Urothelium cell line (cell line): ENCODE measurements at regions not wholly inside any gene's neighbourhood (a gene's known extent, or its start where the extent isn't known, plus 50 kb on each side); places are given as distances from the start of the nearest gene placed in this dataset.
A peak's percentile ranks its signal among the peaks of the same experiment; 100 is the strongest.

Source experiments
- DNase-seq: peaks from one replicate; pipeline ENCODE4 v3.0.0; 2011; ENCODE audit warnings: low spot score, mixed read lengths
- FAIRE-seq: peaks from 2 replicates; lab custom pipeline; 2011; peaks lifted over from hg19 to GRCh38; lab: Jason Lieb, UNC

DNA sequence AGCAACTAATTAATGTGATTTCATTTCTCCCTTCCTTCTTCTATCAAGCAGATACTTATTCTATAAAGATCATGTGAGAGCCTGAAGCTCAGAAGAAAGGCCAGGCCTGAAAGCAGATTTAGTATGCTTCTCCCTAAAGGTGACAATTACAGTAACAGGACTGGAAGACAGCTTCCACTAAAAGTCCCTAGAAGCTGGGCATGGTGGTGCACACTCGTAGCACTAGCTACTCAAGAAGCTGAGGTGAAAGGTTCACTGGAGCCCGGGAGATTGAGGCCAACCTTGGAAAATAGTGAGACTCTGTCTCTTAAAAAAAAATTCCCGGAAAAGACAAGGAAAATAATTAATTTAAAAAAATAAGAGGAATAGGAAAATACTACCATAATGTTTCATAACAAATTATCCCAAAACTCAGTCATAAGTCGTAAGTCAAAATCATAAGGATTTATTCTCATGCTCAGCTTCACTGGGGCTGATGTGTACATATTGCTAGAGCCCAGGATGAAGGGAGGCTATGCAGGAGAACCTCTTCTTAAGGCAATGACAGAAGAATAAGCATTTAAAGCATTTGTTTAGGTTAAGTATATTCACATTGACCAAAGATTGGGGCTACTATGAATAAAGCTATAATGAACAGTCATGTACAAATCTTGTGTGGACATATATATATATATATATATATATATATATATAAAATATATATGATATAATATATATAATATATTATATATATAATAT, 210.8 kb upstream of the SMARCA2 start:
- FAIRE-seq (no peak), DNase-seq (no peak)

DNA sequence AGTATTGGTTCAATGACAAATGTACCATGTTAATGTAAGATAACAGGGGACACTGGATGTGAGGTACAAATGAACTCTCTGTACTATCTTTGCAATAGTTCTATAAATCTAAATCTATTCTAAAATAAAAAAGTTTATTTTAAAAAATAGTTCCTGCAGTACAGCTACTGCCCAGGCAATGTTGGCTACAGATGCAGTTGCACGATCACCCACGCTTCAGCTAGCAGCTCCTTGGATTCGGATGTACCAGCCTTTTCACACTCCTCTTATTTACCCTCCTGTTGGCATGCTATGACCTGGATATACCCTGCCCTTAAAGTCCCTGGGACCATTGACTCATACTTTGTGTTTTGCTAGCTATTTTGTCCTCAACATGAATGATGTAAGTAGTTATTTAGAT, 185.4 kb upstream of the SMARCA2 start:
- DNase-seq: no peak

DNA sequence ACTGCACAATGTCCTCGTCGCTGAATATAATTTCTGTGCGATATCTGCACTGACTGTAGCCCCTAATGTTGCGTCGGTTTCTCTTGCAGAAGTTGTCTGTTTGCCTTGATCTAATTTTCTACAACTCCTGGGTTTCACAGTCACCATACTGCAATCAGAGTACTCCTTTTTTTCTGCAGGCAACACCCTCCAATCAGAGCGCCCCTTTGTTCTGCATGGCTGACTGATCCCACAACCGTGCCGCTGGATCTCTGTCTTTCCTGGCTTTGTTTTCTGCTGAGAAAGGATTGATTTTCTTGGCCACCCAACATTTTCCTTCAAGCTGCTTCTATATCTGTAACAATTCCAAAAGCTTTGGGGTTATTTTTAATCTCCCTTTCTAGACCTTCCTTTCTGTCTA, 182.2 kb upstream of the SMARCA2 start:
- no peak for DNase-seq
- no peak for FAIRE-seq

More for the DNA sequence above, 185.4 kb upstream of the SMARCA2 start:
- FAIRE-seq: no peak

DNA sequence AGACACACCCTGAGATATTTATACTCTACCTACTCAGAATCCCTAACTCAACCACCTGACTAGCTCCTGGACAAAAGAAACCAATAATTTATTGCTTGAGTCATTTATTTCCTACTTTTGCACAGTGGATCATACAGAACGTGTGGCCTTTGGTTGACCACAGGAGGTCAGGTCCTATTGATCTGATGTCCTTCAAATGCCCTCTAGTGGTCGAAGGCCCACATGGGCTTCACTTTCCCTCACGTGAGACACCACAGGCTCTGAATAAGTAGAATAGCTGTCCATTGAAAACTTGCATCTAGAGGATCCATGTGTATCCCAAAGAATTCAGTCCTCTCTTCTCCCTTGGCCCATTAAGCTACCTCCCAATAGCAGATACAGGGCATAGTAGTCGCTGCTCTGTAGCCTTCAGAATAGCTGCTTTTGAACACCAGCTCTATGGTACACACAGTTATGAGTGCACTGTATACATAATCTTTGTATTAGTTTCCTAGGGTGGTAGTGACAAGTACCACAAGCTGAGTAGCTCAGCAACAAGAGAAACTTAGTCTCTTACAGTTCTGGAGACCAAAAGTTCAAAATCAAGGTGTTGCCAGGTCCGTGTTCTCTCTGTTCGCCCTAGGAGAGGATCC, 177.6 kb upstream of the SMARCA2 start:
- FAIRE-seq (no peak), DNase-seq (peak; percentile 42)

DNA sequence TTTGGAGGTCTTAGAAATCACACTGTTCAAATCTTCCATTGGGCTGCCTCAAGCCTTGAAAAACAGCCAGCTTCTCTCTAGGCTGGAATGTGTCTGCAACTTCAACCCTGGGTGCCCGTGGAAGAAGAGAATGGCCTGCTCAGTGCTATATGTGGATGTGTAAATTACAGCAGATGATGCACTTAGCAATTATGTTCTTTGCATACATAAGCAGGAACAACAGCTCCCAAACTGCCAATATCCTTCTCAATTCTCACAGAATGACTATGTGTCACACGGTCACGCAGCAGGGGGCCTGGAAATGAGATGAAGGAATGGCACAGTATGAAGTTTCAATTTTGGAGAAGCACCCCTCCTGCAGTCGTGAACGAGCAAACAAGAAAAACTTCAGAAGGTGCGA, 175.2 kb upstream of the SMARCA2 start:
- FAIRE-seq (no peak), DNase-seq (no peak)

DNA sequence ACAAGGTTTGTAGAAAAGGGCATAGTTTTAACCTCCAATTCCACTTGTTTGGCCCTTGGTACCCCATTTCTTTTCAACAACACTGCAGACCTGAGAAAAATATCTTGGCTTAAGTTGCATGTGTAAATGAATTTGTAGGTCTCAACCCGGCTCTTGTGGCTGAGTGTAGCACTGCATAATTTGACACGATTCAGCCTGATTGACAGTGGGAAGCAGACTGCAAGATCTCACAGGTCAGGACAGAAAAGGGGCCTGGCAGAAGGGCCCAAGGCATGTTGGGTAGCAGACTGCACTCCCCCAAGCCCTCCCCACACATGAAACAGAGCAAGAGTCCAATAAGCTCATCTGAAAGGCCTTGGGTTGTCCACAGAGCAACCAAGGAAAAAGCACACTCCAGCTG, 169.7 kb upstream of the SMARCA2 start:
- FAIRE-seq: no peak
- no peak for DNase-seq

DNA sequence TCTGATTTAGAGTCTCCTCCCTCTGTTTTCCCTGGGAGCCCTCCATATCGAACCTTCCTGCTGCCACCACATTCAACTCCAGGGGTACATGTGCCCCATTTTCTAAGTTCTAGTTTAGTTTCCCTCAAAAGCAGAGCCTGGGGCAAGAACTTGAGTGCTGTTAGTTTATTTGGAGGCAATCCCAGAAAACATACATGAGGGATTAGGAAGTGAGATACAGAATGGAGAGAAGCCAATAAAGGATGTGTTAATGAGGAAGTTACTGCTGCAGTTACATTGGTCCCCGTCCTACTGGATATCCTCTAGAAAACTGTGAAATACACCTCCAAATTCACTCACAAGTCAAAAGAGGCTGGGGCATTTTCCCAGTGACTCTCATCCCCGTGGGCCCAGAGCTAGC, 159.4 kb upstream of the SMARCA2 start:
- FAIRE-seq: no peak
- no peak for DNase-seq

DNA sequence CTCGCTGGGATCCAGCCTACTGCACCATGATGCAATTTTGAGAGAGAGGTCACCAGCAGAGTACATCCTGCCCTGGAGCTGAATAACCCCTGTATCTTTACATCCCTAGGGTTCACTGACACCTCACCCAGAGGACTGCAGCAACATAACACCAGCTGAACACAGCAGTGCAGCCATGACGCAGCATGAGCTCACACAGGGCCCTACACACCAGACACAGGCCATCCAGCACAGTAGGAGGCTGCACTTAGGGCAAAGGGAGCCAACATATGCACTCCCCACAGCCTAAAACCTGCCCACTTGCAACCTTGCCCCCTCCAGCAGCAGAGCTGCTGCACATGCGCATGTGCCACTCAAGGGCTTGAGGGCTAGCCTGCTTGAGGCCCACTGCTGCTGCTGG, 157.3 kb upstream of the SMARCA2 start:
- no peak for FAIRE-seq
- DNase-seq: no peak

DNA sequence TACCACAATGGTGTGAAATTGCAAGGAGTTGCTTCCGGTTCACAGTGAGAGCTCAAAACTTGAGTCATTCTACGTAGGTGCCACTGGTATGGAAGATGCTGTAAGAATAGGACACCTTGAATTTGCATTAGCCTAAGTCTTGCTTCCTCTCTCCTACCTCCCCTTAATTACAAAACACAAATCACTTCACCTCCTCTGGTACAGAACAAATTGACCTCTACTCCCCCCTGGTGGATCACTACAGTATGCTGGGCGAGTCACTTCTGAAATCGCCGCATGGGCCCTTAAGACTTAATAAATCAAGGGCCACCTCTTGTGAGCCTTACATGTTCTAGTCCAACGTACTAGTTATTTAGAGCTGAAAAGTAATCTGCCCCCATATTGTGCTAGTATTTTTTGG, 145.3 kb upstream of the SMARCA2 start:
- no peak for FAIRE-seq
- DNase-seq: peak; percentile 6

DNA sequence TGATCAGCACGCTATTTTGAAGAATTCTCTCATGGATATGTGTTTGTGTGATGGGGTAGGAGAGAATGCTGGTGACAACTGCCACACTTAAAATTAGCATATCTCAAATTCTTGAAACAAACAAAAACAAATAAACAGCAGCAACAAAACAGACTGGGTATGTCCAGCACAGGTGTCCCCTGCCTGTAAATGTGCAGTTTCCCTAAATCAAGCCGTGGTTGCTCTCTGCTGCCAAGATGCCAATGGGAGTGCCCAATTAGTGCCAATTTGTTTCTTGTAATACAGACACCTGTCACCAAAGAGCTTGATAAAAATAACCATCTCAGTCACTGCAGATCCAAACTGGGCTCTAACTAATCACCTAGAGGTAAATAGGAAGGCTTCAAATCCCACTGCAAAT, 144.2 kb upstream of the SMARCA2 start:
- FAIRE-seq (no peak), DNase-seq (no peak)

DNA sequence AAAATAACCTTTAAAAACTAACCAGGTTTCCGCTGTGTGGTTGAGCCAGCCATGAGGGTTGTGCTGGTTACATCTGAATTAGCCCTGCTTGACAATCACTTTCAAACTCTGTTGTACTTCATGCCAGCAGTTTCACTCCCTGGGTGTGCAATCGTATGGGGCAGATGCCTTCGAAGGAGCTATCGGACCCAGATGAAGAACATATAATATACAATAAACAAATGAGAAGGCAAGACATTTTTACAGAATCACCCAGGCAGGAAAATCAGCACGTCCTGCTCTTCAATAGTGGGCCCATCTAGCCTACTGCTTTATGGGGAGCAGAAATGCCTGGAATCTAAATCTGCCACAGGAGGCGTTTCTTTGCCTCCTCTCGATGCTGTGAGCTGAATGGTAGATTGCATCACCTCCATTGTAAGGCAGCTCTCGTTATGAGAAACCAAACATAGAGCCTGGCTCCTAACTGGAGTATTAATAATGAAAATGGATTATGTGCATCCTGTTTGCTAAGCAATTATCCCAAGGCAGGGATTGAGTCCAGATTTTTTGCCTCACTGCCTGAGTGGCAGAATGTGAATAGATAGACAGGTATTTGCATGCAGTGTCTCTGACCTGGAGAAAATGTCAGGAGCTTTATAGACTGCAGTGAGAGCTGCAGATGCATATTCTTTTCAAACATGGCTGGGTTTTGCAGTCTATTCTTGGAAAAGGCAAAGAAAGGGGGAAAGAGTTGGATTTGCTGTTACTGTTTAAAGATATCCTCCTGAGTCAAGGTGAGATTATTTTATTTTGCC, 143.3 kb upstream of the SMARCA2 start:
- peak; percentile 10 for DNase-seq
- FAIRE-seq: no peak

DNA sequence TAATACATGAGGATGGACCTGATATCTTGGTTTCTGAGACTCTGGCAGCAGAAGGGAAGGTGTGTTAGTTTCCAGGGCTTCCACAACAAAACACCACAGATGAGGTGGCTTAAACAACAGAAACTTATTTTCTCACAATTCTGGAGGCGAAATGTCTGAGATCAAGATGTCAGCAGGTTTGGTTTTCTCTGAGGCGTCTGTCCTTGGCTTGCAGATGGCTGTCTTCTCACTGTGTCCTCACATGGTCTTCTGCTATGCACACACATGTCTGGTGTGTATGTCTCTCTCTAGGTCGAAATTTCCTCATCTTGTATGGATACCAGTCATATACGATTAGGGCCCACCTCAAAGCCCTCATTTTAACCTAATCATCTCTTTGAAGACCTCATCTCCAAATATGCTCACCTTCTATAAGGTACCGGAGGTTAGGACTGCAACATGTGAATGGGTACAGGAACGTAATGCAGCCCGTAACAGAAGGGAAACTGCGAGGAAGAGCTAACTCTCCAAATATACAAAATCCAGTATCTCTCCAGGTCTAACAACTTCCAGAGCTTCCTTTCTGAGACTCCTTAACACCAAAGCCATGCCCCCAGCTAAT, 139.8 kb upstream of the SMARCA2 start:
- FAIRE-seq: no peak
- DNase-seq: no peak

DNA sequence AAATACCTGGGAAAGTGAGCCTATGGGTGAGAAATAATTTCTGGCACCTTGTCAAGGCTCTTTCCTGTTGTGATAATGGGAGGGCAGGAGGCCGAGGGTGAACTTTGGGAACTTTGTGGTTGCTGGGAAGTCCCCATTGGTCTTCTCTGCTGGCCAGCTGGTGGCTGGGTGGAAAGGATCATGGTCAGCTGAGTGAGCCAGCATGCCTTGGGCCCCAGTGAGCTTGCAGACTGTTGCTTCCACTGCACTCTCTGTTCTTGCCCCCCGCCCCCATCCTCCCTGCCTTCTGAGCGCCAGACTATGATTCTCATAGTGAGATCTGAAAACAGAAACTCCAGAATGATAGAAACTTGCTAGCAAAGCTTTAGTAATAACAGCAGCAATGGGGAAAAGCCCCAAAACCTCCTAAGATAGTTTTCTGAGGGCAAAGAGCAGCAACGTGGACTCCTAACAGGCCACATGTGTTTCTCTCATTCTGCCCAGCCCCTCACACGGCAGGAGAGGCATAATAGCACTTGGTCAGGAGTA, 139.2 kb upstream of the SMARCA2 start:
- no peak for FAIRE-seq
- no peak for DNase-seq

DNA sequence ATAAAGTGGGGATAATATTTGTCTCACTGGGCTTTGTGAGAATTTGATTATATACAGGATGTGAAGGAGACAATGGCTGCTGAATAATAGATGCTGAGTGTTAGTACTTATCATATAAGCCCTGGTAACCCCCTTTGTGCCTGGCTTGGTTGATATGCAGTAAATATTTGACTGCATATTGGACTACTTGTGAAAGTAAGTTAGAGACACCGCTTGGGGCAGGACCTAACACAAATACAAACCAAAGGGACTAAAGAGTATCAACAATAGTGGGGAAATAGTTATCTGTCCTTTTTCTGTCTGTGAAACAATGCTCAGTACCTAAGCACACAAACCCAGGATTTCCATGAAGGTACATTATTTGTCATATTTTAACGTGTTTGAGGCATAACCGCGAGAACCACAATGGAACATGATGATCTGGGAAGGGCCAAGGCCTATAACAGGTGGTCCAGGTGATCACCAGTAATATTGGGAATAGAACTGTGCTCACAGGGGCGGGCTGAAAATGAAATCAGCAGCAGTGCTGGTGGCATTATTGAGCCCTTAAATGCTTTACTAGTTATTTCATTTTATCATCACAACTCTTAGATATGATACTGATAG, 138.2 kb upstream of the SMARCA2 start:
- DNase-seq (no peak), FAIRE-seq (no peak)

DNA sequence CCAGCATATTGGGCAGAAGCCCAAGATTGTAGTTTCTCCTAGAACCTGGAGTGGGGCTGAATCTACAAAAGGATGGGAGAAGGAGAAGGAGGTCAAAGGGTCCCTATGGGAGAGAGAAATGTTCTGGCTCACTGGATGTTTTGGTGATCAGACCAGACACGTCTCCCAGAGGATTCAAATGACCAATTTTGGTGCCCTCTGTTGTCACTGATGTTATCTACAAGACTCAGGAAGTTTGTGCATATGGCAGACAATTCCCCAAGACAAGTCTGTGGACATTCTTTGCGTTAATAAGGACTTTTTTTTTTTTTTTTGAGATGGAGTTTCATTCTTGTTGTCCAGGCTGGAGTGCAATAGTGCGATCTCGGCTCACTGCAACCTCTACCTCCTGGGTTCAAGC, 137.2 kb upstream of the SMARCA2 start:
- DNase-seq (no peak), FAIRE-seq (no peak)

DNA sequence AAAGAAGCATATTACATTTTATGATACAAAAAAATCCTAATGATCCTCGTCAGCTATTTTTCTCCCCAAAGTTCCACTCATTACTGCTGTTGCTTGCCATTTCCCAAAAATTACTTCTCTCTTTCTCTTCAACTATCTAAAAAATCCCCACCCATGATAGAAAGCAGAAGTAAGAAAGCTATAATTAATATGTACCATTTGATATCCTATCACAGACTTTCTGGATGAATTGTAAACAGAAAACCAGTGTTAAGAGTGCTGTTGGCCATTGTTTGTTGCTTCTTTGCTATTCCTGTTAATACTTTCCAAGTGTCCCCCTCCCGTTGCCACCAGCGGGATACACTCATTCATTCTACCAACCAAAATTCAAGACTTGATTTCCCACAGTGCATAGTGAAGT, 136.3 kb upstream of the SMARCA2 start:
- FAIRE-seq (no peak), DNase-seq (no peak)

DNA sequence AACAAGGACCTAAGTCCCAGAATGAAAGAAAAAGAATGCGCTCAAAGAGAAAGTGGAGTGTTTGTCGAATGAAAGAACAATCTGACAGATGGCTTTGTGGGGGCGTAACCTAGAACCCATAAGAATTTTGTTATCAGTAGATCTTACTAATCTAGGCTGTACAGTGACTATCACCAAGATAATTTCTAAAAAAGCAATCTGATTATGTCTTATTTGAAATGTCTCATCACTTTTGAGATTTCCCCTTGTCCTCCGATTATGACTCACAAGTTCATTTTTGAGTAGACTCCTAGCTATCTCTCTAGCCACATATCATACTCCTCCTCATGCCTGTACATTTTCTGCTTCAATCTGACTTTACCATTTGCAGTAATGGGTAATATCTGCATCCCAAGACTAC, 135.6 kb upstream of the SMARCA2 start:
- DNase-seq (no peak), FAIRE-seq (no peak)

DNA sequence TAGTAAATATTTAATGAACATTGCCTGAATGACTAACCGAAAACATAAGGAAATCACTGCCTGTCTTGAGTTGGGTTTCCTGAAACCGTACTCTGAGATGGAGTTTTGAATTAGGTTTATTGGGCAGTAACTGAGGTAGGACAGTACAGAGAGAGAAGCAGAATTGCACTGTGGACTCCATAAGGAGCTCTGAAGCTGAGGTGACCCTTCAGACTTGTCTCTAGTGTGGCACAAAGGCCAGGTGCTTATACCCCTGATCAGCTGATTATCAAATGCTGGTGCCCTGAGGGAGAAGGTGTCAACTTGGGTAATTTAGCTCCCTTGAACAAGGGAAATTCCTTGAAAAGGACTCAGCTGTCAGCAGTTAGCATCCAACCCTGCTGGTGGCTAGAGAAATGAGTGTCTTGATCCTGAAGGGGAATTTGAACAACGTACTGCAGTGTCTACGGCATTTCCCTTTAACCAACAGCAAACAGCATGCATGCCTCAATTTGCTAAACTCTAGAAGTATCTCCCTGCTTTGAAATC, 135.0 kb upstream of the SMARCA2 start:
- FAIRE-seq: no peak
- DNase-seq: no peak

DNA sequence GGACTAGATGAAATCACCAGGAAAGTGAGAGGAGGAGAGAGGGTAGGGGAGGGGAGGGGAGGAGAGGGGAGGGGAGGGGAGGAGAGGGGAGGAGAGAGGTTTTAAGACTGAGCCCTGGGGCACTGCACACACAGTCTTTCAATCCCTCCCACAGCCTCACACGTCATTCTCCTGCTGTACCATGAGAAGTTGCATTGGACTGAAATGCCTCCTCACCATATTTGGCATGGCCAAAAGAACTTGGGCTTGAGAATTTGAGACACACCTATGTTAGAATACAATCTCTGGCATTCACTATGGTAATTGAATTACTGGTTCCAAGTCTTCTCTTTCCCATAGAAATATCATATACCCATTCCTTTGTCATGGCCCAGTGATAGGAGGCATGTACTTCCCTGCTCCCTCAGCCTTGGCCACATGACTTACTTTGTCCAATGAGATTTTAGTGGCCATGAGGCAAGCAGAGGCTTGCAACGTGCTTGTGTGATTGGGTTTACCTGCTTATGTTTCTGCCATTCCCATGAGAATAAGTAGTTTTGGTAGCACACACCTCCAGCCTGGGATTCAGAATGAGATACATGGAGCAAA, 133.3 kb upstream of the SMARCA2 start:
- DNase-seq: no peak
- no peak for FAIRE-seq

DNA sequence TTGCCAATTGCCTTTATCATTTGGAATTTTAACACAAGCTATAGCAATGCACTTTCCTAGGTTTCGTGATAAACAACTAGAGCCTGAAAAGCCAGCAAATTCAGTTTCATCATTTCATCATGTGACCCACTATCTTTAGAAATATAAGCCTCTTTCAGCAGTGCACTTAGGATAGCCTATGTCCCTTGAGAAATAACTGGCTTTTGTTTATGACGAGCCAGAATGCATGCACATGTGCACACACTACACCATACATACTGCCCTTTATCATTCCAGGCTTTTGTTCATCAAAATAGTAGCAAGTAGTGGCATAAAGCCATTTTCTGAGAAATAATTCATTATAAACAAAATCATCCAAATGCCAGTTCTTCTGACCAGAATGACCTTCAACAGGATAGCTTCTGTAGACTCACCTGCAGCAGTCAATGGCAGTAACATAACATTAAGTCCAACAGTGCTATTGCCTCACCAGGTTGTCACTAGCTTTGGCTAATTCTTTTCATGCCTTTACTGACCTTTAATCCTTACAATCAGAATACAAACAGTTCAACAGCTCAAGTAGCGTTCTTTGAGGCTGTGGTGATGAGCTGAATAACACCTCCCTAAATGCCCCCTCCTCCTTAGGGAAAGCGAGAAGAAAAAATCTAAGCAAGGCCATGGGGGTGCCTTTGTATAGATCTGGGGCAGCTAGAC, 132.3 kb upstream of the SMARCA2 start:
- DNase-seq (no peak), FAIRE-seq (no peak)
